AG04449 (cell line): ENCODE measurements at regions not wholly inside any gene's neighbourhood (a gene's known extent, or its start where the extent isn't known, plus 50 kb on each side); places are given as distances from the start of the nearest gene placed in this dataset.
"Not testable (repeated sequence)": the region's sequence is repeated elsewhere in the genome, so short reads cannot be mapped to it uniquely, and the experiment has no call there.

Experiments
- CTCF ChIA-PET: fragments of 350-600 bp; formaldehyde crosslinking; extraction: SDS; loops from one replicate; lab custom pipeline; 2021; ENCODE audit warnings: antibody characterized with exemption; lab: Yijun Ruan, JAX
- POLR2A ChIA-PET: fragments of 400-600, 350-600 bp; formaldehyde crosslinking; extraction: SDS; loops from one replicate; lab custom pipeline; 2020; ENCODE audit warnings: antibody characterized with exemption, inconsistent platforms; lab: Yijun Ruan, JAX
- DNase-seq: peaks from one replicate; pipeline ENCODE4 v3.0.0-alpha.2; 2010; ENCODE audit warnings: low read depth, low spot score
- H3K4me3 ChIP-seq: 2 replicates; pipeline ENCODE4 v1.5.1; 2011; ENCODE audit warnings: low read depth, mild to moderate bottlenecking, control low read depth, low read length
- TF ChIP-seq, protein P1 (sequence below): IDR thresholded peaks from one replicate; pipeline ENCODE4 v1.5.1; 2011; ENCODE audit warnings: mild to moderate bottlenecking, moderate library complexity, low read length, control low read depth, inconsistent platforms; ENCODE audit not compliant: insufficient read depth; ENCODE audit errors: missing control alignments

DNA sequence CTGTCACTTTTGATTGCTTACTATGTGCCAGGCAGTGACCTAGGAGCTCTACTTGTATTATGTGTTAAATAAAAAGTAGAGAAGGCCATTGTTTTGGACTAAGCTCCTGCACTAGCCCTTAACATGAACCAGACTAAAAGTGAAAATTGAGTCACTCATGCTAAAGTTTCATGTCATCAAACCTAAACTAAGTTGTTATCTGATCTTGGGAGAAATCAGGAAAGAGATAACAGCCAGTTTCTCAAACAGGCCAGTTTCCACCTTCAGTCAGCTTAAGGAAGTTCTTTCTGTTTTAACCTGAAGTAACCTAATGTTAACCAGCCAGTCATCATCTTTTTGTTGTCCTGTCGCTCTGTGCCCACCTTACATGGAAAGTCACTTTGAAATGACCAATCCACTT, 102.1 kb upstream of the MARK1 start:
- ChIA-PET POLR2A (no interaction called here), CTCF (no interaction called here)
- TF ChIP-seq, protein P1, sequence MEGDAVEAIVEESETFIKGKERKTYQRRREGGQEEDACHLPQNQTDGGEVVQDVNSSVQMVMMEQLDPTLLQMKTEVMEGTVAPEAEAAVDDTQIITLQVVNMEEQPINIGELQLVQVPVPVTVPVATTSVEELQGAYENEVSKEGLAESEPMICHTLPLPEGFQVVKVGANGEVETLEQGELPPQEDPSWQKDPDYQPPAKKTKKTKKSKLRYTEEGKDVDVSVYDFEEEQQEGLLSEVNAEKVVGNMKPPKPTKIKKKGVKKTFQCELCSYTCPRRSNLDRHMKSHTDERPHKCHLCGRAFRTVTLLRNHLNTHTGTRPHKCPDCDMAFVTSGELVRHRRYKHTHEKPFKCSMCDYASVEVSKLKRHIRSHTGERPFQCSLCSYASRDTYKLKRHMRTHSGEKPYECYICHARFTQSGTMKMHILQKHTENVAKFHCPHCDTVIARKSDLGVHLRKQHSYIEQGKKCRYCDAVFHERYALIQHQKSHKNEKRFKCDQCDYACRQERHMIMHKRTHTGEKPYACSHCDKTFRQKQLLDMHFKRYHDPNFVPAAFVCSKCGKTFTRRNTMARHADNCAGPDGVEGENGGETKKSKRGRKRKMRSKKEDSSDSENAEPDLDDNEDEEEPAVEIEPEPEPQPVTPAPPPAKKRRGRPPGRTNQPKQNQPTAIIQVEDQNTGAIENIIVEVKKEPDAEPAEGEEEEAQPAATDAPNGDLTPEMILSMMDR, result no peak

DNA sequence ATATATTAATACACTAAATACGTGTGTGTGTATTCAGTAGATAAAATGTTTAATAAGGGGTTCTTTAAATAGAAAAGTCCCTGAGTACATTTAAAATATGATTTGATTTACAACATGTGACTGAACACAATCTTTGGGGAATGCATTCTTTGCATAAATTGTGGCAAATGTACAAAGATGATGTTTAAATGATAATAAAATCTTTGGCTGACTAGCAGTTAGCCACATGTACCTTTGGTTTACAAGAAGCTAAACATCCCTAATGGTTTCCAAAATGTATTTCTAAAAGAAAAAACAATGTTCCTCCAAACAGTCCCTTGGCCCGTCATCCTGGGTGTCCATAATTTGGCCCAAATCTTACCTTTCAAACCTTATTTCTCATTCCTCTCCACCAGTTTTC, 106.4 kb upstream of the MARK1 start:
- CTCF ChIA-PET, result no interaction called here
- POLR2A ChIA-PET, result no interaction called here

More for the DNA sequence above, 102.1 kb upstream of the MARK1 start:
- no peak overlapping the region for H3K4me3 ChIP-seq
- DNase-seq, result no peak

DNA sequence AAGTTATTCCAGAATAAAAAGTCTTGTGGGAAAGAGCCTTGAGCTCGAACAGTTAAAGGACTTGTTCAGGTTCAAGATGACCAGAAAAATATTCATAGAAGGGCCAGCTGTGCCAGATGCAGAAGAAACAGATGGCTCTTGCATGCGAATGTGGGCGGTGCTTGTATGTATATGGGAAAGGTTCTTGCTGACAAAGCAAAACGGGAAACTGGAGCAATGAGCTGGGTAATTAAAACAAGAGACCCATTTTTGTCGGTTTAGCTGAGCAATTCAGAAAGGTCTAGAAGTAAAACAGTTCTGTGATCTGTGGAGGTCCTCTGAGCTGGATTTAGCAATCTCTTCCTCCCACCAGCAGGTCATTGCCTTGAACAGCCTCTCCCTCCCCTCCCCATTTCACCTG, 107.2 kb upstream of the MARK1 start:
- TF ChIP-seq, protein P1, result no peak
- CTCF ChIA-PET, result no interaction called here
- H3K4me3 ChIP-seq, result no peak overlapping the region
- POLR2A ChIA-PET, result no interaction called here
- no peak for DNase-seq

More for the DNA sequence above, 106.4 kb upstream of the MARK1 start:
- H3K4me3 ChIP-seq, result no peak overlapping the region
- no peak for DNase-seq
- TF ChIP-seq, protein P1, result no peak

DNA sequence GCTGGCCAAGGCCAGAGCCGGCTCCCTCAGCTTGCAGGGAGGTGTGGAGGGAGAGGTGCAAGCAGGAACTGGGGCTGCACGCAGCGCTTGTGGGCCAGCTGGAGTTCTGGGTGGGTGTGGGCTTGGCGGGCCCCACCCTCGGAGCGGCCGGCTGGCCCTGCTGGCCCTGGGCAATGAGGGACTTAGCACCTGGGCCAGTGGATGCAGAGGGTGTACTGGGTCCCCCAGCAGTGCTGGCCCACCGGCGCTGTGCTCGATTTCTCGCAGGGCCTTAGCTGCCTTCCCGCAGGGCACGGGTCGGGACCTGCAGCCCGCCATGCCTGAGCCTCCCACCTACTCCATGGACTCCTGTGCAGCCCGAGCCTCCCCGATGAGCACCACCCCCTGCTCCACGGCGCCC, 115.6 kb upstream of the MARK1 start:
- POLR2A ChIA-PET, DNase-seq, CTCF ChIA-PET, H3K4me3 ChIP-seq: not testable (repeated sequence)

DNA sequence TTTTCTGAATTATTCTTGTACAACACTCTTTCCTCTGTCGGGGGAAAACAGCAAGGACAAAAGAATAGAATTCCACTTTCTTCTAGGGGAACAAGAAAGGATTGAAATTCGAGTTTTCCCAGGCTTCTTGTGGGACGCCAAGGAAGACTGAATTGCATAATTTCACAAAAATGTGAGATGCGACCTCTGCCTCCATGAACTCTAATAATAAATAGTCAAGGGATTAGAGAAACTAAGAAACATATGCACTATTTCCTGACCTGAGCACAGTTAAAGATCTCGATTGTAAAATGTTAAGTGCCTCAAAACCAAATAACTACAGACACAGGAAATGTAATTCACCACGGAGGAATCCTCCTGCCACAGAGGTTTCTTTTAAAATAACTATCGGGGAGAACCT, 117.3 kb upstream of the MARK1 start:
- DNase-seq, result peak; percentile 5
- CTCF ChIA-PET, result no interaction called here
- H3K4me3 ChIP-seq, result no peak overlapping the region
- TF ChIP-seq, protein P1, result no peak
- POLR2A ChIA-PET, result no interaction called here

DNA sequence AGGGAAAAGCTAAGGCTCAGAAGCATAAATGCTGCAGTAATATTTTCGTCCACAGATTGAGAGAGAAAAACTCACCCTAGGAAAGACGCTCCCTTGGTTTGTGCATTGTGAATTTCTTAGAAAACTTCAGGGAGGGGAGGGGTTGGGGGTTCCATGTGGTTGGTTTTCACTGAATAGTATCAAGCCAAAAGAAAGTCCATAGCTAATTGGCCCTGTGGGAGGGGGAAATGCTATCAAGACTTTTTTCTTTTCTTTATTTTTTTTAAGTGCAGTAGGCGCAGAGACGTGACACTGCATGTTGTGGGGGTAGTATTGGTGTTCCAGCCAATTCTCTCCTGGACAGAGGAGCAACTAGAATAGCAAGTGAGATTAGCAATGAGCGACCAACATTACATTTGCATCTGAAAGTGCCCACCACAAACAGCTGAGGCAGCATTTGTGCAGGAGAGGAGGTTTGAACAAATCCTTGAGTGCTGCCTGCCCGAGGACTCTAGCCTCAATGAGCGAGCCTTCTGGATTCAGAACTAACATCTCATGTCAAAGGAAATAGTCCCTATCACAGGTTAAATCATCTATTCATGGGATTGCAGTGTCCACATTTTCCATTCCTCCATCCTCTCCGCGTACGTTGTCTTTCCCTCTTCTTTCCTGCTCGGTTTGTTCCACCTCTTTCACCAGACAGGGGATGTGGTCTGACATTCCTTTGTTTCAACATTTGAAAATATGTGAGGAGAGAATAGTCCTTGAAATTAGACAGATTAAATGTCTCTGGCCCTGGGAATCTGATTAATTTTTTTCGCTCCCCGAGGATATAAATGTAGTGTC, 118.0 kb upstream of the MARK1 start:
- POLR2A ChIA-PET, result no interaction called here
- TF ChIP-seq, protein P1, result no peak
- DNase-seq, result no peak
- H3K4me3 ChIP-seq, result no peak overlapping the region
- CTCF ChIA-PET, result no interaction called here

DNA sequence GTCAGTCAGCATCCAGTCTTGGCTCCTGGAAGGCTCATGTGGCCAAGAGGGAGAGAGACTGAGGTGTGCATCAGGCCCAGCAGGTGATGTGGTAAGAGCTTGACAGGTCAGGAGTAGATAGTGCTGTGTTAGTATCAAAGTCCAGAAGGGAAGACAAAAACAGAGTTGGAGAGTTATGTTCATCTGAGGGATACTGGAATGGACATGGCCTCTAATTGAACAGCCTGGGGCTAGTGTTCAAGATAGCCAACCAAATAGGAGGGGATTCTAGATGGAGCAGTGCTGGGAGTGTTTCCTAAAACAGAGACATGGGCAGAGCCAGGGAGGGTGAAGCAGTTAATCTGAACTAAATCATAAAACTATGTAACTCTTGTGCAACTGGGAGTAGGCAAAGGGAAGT, 120.7 kb upstream of the MARK1 start:
- POLR2A ChIA-PET, result no interaction called here
- CTCF ChIA-PET, result no interaction called here
- no peak for DNase-seq
- no peak overlapping the region for H3K4me3 ChIP-seq
- TF ChIP-seq, protein P1, result no peak
